Neuronal stem cell (in vitro differentiated cells): ENCODE measurements at regions not wholly inside any gene's neighbourhood (a gene's known extent, or its start where the extent isn't known, plus 50 kb on each side); places are given as distances from the start of the nearest gene placed in this dataset.

Experiments
- DNase-seq: peaks from one replicate; pipeline ENCODE4 v3.0.0-alpha.2; 2013; ENCODE audit warnings: low spot score
- H2AFZ ChIP-seq: one replicate; pipeline ENCODE4 v1.6.1; 2013; ENCODE audit warnings: mild to moderate bottlenecking, low read length, inconsistent platforms
- H2AK5ac ChIP-seq: 2 replicates; pipeline ENCODE4 v1.6.1; 2013; ENCODE audit warnings: low read depth, mild to moderate bottlenecking, inconsistent platforms, low read length, moderate library complexity, mixed read lengths
- H2BK120ac ChIP-seq: 2 replicates; pipeline ENCODE4 v1.6.1; 2013; ENCODE audit warnings: low read depth, mild to moderate bottlenecking, inconsistent platforms, low read length, moderate library complexity, mixed read lengths
- H2BK12ac ChIP-seq: one replicate; pipeline ENCODE4 v1.6.1; 2013; ENCODE audit warnings: low read length, inconsistent platforms
- H2BK15ac ChIP-seq: 2 replicates; pipeline ENCODE4 v1.6.1; 2013; ENCODE audit warnings: mild to moderate bottlenecking, low read length, inconsistent platforms, mixed read lengths
- H2BK5ac ChIP-seq: one replicate; pipeline ENCODE4 v1.6.1; 2013; ENCODE audit warnings: inconsistent platforms, mild to moderate bottlenecking, low read length, moderate library complexity
- H3K14ac ChIP-seq: one replicate; pipeline ENCODE4 v1.6.1; 2013; ENCODE audit warnings: low read length, inconsistent platforms
- H3K18ac ChIP-seq: 2 replicates; pipeline ENCODE4 v1.6.1; 2013; ENCODE audit warnings: low read length, inconsistent platforms
- H3K23ac ChIP-seq: 2 replicates; pipeline ENCODE4 v1.6.1; 2013; ENCODE audit warnings: low read depth, mild to moderate bottlenecking, mixed read lengths, low read length, inconsistent platforms; ENCODE audit not compliant: poor library complexity
- H3K27ac ChIP-seq: replicated peaks from 3 replicates; pipeline ENCODE4 v1.5.1; 2013; ENCODE audit warnings: low read length, inconsistent platforms
- H3K27me3 ChIP-seq, 3 experiments: 2 replicates each; pipeline ENCODE4 v1.6.1; 2013; ENCODE audit warnings: low read length in 3 of 3, mild to moderate bottlenecking in 2 of 3, inconsistent platforms in 1 of 3, low read depth in 1 of 3, mixed read lengths in 1 of 3, moderate library complexity in 1 of 3; ENCODE audit not compliant: control insufficient read depth in 3 of 3, insufficient read depth in 3 of 3
- H3K36me3 ChIP-seq, 2 donors: replicated peaks in 1 of 2; 2 replicates each; pipeline ENCODE4 v1.6.1; 2013; ENCODE audit warnings: low read length in 2 of 2; ENCODE audit not compliant: control insufficient read depth in 2 of 2, insufficient read depth in 2 of 2
- H3K4ac ChIP-seq: 2 replicates; pipeline ENCODE4 v1.6.1; 2013; ENCODE audit warnings: inconsistent platforms, mild to moderate bottlenecking, low read length, moderate library complexity
- H3K4me1 ChIP-seq, 2 donors: 1 replicate in 1 of 2; 2 replicates in 1 of 2; pipeline ENCODE4 v1.6.1; 2013; ENCODE audit warnings: low read length in 2 of 2, low read depth in 1 of 2; ENCODE audit not compliant: control insufficient read depth in 2 of 2, insufficient read depth in 1 of 2
- H3K4me2 ChIP-seq: one replicate; pipeline ENCODE4 v1.6.1; 2013; ENCODE audit warnings: mild to moderate bottlenecking, low read length, inconsistent platforms; ENCODE audit not compliant: insufficient read depth, poor library complexity, severe bottlenecking
- H3K4me3 ChIP-seq, 2 donors: 2 replicates each; pipeline ENCODE4 v1.5.1; 2013; ENCODE audit warnings: low read length in 2 of 2, mild to moderate bottlenecking in 2 of 2, inconsistent platforms in 1 of 2, moderate library complexity in 1 of 2
- H3K79me1 ChIP-seq: one replicate; pipeline ENCODE4 v1.6.1; 2013; ENCODE audit warnings: low read depth, mild to moderate bottlenecking, inconsistent platforms, low read length, moderate library complexity
- H3K9ac ChIP-seq: one replicate; pipeline ENCODE4 v1.6.1; 2013; ENCODE audit warnings: mild to moderate bottlenecking, low read depth, low read length, inconsistent platforms; ENCODE audit not compliant: poor library complexity
- H3K9me3 ChIP-seq, 2 donors: replicated peaks in 1 of 2; 2 replicates each; pipeline versions ENCODE3 to v1.6.1; 2013; ENCODE audit warnings: low read length in 2 of 2, mild to moderate bottlenecking in 2 of 2, inconsistent platforms in 1 of 2, low read depth in 1 of 2, mixed read lengths in 1 of 2, moderate library complexity in 1 of 2; ENCODE audit not compliant: control insufficient read depth in 2 of 2, insufficient read depth in 1 of 2
- H4K8ac ChIP-seq: one replicate; pipeline ENCODE4 v1.6.1; 2013; ENCODE audit warnings: low read depth, mild to moderate bottlenecking, inconsistent platforms, low read length, moderate library complexity
- H4K91ac ChIP-seq: one replicate; pipeline ENCODE4 v1.6.1; 2013; ENCODE audit warnings: low read length, low read depth, mild to moderate bottlenecking, inconsistent platforms; ENCODE audit not compliant: poor library complexity
- WGBS, 2 donors: extraction: QIAGEN DNeasy Blood & Tissue Kit; methylation state at CpG; one replicate each; pipeline ENCODE4 v1.1.7; 2013; ENCODE audit warnings: missing lambda C conversion rate in 2 of 2, mixed read lengths in 1 of 2; ENCODE audit not compliant: insufficient read length in 2 of 2, insufficient replicate concordance in 1 of 2; ENCODE audit errors: extremely low coverage in 2 of 2; 5-methylcytosine and 5-hydroxymethylcytosine counted together

DNA sequence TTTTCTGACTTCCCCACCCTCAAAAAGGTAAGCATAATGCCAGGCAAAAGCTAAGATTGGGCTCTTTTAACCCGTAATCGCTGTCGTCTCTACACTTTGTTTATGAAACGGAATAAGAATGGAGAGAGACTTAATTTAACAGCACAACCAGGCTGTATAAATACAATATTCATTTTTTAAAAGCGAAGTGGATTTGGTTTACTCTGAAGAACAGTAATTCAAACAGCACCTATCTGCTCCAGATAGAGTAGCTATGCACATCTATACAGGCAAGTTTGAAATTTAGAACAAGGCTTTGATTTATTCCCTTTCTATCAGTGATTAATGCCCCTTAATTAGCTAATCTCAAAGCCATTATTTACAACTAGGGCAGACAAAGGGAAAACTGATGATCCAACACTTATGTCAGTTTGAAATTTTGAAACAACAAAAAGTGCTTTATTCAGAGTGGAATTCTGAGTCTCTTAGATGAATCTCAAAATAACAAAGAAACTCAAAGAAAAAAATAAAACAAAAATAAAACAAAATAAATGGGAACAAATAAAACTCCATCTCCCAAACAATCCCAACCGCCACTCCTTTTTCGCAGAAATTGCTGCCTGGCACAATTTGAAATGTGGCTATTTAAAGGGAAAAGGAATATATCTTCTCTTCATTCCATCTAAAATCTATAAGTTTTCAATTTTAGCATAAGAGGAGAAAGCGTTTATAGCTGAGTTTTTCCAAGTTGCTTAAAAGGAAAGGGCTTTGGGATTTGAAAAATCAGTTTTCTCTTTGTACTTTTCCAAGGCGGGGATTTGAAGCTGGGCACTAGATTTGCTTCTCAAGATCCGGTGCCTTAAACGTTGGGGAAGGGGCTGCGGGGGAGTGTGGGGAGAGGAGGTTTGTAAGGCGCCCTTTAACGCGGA is 298.6 kb downstream of the PARP8 start:
- H3K23ac ChIP-seq: no peak overlapping the region
- no peak overlapping the region for H2AFZ ChIP-seq
- WGBS, 2 donors: no CpG with 5 or more reads among the region's 15 CpGs
- no peaks in the 10 kb centered on the region for H3K9me3 ChIP-seq
- no peak overlapping the region for H3K14ac ChIP-seq
- H3K18ac ChIP-seq: no peak overlapping the region
- H2BK12ac ChIP-seq: no peak overlapping the region
- no peak overlapping the region for H3K4me2 ChIP-seq
- H2BK5ac ChIP-seq: no peak overlapping the region
- peak; percentile 6 for DNase-seq
- H3K79me1 ChIP-seq: no peaks in the 10 kb centered on the region
- no peak overlapping the region for H2BK15ac ChIP-seq
- no peak overlapping the region for H2BK120ac ChIP-seq
- H3K9ac ChIP-seq: no peak overlapping the region
- no peak overlapping the region for H3K27ac ChIP-seq
- H2AK5ac ChIP-seq: no peak overlapping the region
- no peak overlapping the region for H4K91ac ChIP-seq
- H4K8ac ChIP-seq: no peak overlapping the region
- H3K4me1 ChIP-seq: peaks cover 13 to 20% of the 10 kb centered on the region in 2 donors
- no peaks in the 10 kb centered on the region for H3K36me3 ChIP-seq
- peaks cover 3 to 84% (median 64%) of the 10 kb centered on the region in 3 experiments for H3K27me3 ChIP-seq
- no peak overlapping the region for H3K4ac ChIP-seq
- no peak overlapping the region for H3K4me3 ChIP-seq

- Histone ChIP-seq H4K8ac (no peak overlapping the region), H3K9me3 (no peaks in the 10 kb centered on the region), H2BK5ac (no peak overlapping the region), H3K79me1 (no peaks in the 10 kb centered on the region), H2BK12ac (no peak overlapping the region), H3K18ac (no peak overlapping the region), H3K9ac (no peak overlapping the region), H3K4ac (no peak overlapping the region), H3K27me3 (peaks cover 4 to 88% (median 72%) of the 10 kb centered on the region in 3 experiments), H3K4me3 (no peak overlapping the region), H3K36me3 (no peaks in the 10 kb centered on the region), H3K23ac (no peak overlapping the region), H4K91ac (no peak overlapping the region), H2AFZ (no peak overlapping the region), H3K27ac (no peak overlapping the region), H2BK15ac (no peak overlapping the region), H3K4me1 (peaks cover 13 to 20% of the 10 kb centered on the region in 2 donors), H2BK120ac (no peak overlapping the region), H2AK5ac (no peak overlapping the region), H3K4me2 (no peak overlapping the region), H3K14ac (no peak overlapping the region)
- peak; percentile 31 for DNase-seq
- no CpG with 5 or more reads among the region's 29 CpGs for WGBS, 2 donors
Observed at GRCh38 chr5:50965654-50966375, 299.4 kb downstream of the PARP8 start.

DNA sequence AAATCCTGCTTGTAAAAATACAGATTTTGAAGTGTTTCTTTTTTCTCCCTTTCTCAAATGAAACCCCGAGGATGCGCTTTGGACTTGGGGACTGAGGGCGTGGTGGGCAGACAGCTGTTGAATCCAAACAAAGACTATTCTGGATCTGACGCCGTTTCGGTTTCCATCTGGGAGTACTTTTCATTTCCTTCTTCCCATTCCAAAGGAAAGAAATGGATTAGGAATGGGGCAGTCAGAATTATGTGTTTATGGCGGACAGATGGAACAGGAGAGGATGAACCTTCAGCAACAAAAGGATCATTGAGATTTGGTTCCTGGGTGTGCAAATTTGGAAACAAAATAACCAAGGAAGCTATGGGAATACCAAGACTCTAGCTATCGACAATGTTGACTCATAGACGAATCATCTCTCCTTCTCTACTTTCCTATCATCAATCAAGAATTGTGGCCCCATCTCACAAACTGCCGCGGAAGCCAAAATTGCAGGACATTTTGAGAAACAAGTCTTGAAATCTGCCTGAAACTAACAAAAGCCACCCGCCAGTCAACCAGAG is 300.6 kb downstream of the PARP8 start:
- Histone ChIP-seq H4K91ac (no peak overlapping the region), H3K18ac (no peak overlapping the region), H2AFZ (no peak overlapping the region), H2AK5ac (no peak overlapping the region), H3K4me3 (no peak overlapping the region), H3K27me3 (peaks cover 4 to 89% (median 77%) of the 10 kb centered on the region in 3 experiments), H3K4me2 (peak overlapping the region; percentile 54), H2BK5ac (no peak overlapping the region), H4K8ac (no peak overlapping the region), H2BK12ac (no peak overlapping the region), H3K14ac (no peak overlapping the region), H3K23ac (no peak overlapping the region), H3K27ac (no peak overlapping the region), H3K9ac (no peak overlapping the region), H3K4ac (no peak overlapping the region), H3K36me3 (no peaks in the 10 kb centered on the region), H3K9me3 (no peaks in the 10 kb centered on the region), H2BK120ac (no peak overlapping the region), H3K4me1 (peaks cover 13 to 20% of the 10 kb centered on the region in 2 donors), H3K79me1 (no peaks in the 10 kb centered on the region), H2BK15ac (no peak overlapping the region)
- WGBS, 2 donors: no CpG with 5 or more reads among the region's 12 CpGs
- DNase-seq: peak; percentile 29
